ENCODE measurements at regions not wholly inside any gene's neighbourhood (a gene's known extent, or its start where the extent isn't known, plus 50 kb on each side); places are given as distances from the start of the nearest gene placed in this dataset.

- 92 to 97% (median 94%) methylated on average over 3 of the region's 3 CpGs for WGBS, 4 donors
- H3K36me3 ChIP-seq (replicated peaks in 1 of 2) = no peaks in the 10 kb centered on the region
- H3K4me1 ChIP-seq (replicated peaks in 1 of 2) = peaks cover 0 to 19% of the 10 kb centered on the region in 2 donors
These were observed 466.9 kb upstream of the ROBO1 start for GRCh38 chr3:80234706-80235105.

GRCh38 chr3:80233576-80233975, 465.8 kb upstream of the ROBO1 start:
- TF ChIP-seq CTCF (IDR thresholded peaks at IDR 0.05) (no peak), POLR2A (IDR thresholded peaks at IDR 0.05) (no peak)
- Histone ChIP-seq H3K27me3 (no peaks in the 10 kb centered on the region), H3K4me1 (replicated peaks in 1 of 2) (peaks cover 0 to 12% of the 10 kb centered on the region in 2 donors), H3K27ac (no peak overlapping the region), H3K36me3 (replicated peaks in 1 of 2) (no peaks in the 10 kb centered on the region), H3K4me3 (no peak overlapping the region), H3K9me3 (replicated peaks in 1 of 3) (no peaks in the 10 kb centered on the region)
- intact Hi-C loops (cut with DNase I) = no loop called here
- no peak for DNase-seq
- 68 to 96% (median 82%) methylated on average over 2 of the region's 2 CpGs for WGBS, 4 donors

More at GRCh38 chr3:80234706-80235105, 466.9 kb upstream of the ROBO1 start:
- no peak for DNase-seq
- Histone ChIP-seq H3K9me3 (replicated peaks in 1 of 3) (no peaks in the 10 kb centered on the region), H3K27ac (no peak overlapping the region), H3K27me3 (no peaks in the 10 kb centered on the region), H3K4me3 (no peak overlapping the region)
- no peak for TF ChIP-seq POLR2A (IDR thresholded peaks at IDR 0.05)
- no peak for TF ChIP-seq CTCF (IDR thresholded peaks at IDR 0.05)
- intact Hi-C loops (cut with DNase I) = no loop called here

- no peak overlapping the region for H3K27ac ChIP-seq
- H3K4me3 ChIP-seq = peak overlapping the region in 1 of 4 donors; percentile 5
- H3K9me3 ChIP-seq (replicated peaks in 1 of 3) = no peaks in the 10 kb centered on the region
- peaks cover 0 to 4% of the 10 kb centered on the region in 2 donors for H3K4me1 ChIP-seq (replicated peaks in 1 of 2)
- no peaks in the 10 kb centered on the region for H3K27me3 ChIP-seq
- intact Hi-C loops (cut with DNase I) = no loop called here
- peak; percentile 34 to 77 (median 59) for DNase-seq
- 48 to 55% (median 50%) methylated on average over 5 of the region's 5 CpGs for WGBS, 4 donors
- no peak for TF ChIP-seq CTCF (IDR thresholded peaks at IDR 0.05)
- TF ChIP-seq POLR2A (IDR thresholded peaks at IDR 0.05) = no peak
- H3K36me3 ChIP-seq (replicated peaks in 1 of 2) = no peaks in the 10 kb centered on the region
These were observed 465.0 kb upstream of the ROBO1 start for GRCh38 chr3:80232760-80233159.

GRCh38 chr3:80230962-80231361, 463.2 kb upstream of the ROBO1 start:
- no peak for DNase-seq
- intact Hi-C loops (cut with DNase I) = no loop called here
- Histone ChIP-seq H3K36me3 (replicated peaks in 1 of 2) (no peaks in the 10 kb centered on the region), H3K9me3 (replicated peaks in 1 of 3) (no peaks in the 10 kb centered on the region), H3K27me3 (no peaks in the 10 kb centered on the region), H3K27ac (no peak overlapping the region), H3K4me1 (replicated peaks in 1 of 2) (no peaks in the 10 kb centered on the region), H3K4me3 (no peak overlapping the region)
- no peak for TF ChIP-seq CTCF (IDR thresholded peaks at IDR 0.05)
- TF ChIP-seq POLR2A (IDR thresholded peaks at IDR 0.05) = no peak
- WGBS, 4 donors = 83 to 89% (median 86%) methylated on average over 2 of the region's 2 CpGs
